Activated CD8-positive, alpha-beta memory T cell treated with anti-CD3 and anti-CD28 coated beads for 48 hours (primary cell): ENCODE measurements at regions not wholly inside any gene's neighbourhood (a gene's known extent, or its start where the extent isn't known, plus 50 kb on each side); places are given as distances from the start of the nearest gene placed in this dataset.

ENCODE experiments used
- DNase-seq, 3 experiments: peaks; one replicate each; pipeline ENCODE4 v3.0.0-alpha.2; 2020; ENCODE audit warnings: low read depth in 2 of 3, low spot score in 2 of 3

DNA sequence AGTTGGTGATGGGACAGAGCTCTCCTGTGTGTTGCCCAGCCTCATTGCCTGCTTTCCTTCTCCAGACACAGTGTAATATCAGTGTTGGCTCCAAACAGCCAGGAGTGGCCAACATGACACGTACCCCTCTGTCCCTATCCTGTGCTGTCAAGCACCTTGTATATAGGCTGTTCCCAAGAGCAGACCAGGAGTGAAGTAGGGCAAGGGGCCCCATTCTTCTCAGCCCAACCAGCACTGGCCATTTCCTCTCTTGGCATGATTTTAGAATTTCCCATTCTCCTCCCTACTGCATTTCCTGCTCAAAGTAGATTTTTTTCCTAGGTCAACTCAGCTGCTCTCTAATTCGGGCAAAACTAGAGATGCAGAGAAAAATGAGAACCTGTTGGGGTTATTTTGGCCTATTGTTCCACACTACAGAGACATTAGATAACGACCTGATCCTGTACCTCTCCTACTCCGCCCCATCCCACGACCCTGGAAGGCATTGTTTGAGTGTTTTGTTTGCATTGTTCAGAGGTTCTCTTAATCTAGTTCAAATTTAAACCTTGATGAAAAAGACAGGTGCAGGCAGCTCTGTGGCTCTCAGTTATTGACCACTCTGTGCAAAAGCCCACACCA, 95.6 kb downstream of the RASSF10 start:
- DNase-seq: no peak

DNA sequence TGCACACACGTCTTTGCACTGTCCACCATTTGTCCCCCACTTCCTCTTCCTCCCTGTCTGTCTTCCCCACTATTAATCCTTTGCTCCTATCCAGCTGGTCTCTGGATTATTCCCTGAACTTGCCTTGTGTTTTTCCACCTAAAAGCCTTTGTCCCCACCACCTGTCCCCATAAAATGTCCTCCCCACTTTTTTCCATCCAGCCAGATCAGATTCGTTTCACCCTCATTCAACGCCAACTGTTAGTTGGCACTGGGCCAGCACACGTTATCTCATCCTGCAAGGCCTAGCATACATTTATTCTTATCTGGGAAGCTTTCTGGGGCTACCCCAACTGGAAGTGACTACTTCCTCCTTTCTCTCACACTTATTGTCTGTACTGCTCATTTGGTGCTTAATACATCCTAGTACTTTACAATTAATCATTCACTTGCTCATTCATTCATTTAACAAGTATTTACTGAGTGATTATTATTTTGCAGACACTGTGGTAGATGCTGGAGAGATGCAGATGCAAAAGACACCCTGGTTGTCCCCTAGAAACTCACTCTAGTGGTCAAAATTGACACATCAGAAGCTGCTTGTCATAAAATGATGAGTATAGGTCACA, 96.2 kb downstream of the RASSF10 start:
- DNase-seq: no peak

- no peak for DNase-seq
Measured at GRCh38 chr11:13107544-13108044, 98.5 kb downstream of the RASSF10 start.

DNA sequence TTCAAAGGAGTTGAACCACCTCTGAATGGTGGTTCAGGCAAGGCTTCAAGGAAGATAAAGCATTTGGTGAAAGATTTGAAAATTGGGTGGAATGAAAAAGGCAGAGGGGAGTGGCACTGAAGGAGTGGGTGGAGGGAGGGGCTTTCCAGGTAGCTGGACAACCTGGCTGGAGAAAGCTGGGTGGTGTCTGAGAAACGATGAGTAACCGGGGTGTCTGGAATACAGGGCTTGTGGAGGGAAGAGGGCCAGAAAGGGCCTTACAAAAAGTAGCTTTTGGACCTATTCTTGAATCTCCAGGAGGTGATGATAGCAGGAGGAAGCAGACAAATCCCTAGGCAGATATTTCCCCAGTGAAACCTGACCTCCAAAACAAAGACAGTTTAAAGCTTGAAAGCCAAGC, 99.3 kb downstream of the RASSF10 start:
- no peak for DNase-seq

DNA sequence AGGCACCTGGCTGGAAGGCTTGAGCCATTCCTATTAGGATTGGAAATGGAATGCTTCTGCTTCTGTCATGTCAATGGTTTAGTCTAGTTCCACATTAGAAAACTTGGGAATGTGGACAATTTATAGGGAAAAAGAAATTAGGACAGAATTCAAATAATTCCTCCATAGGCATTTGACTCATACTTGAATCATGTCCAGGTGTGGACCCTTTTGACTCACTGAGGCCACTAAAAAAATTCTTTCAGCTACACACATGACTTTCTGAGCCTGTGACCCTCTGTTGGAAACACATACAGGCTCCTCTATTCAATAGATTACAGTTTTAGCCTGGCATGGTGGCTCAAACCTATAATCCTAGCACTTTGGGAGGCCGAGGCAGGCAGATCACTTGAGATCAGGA, 100.5 kb downstream of the RASSF10 start:
- DNase-seq: no peak

- DNase-seq: no peak
Measured at GRCh38 chr11:13110145-13110544, 101.0 kb downstream of the RASSF10 start.

- no peak for DNase-seq
Measured at GRCh38 chr11:13110929-13111812, 102.1 kb downstream of the RASSF10 start.

DNA sequence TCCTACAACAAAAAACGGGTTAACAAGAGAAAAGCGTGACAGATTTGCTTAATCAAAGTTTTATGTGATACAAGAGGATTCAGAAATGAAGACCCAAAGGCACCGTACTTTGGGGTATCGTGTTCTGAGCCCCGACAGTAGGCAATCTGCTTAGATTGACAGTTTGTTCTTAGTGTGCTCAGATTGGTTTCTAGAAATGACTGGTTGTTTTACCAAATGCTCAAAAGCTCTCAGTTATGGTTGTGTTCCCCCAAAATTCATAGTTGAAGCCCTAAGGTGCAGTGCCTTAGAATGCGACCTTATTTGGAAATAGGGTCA, 102.7 kb downstream of the RASSF10 start:
- no peak for DNase-seq

DNA sequence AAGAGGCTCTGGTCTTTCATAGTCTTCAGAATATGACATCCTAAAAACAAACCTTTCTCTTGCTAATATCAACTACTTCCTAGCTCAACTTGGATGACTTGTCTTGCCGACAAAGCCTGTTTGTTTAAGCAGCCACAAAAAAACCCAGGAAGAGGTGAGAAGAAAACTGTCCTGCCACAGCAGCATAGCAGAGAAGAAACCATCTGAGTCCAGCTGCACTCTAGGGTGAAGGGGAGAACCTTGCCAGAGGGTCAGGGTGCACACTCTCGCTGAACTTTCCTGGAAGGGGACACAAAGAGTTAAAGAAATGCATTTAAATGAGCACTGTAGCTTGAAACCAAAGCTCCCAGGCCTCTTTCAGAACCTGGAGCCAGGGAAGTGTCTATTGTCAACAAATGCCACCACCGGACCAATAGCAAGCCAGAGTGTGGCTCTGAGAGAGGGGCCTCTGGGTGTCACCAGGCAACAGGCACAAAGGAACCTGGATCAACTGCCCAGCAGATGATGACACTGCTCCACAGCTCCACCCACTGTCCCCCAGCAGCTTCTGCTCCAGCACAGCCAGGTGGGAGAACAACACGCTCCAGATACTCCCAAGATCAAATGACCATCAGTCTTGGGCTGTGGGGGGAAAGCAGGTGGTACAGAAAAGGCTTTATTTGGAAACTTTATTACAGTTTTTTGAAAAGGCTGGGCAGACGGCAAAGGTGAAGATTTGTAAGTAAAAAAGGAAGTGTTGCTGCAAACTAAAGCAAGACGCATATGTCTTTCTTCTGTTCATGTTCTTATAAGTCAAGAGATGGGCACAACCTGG, 105.7 kb downstream of the RASSF10 start:
- no peak for DNase-seq

DNA sequence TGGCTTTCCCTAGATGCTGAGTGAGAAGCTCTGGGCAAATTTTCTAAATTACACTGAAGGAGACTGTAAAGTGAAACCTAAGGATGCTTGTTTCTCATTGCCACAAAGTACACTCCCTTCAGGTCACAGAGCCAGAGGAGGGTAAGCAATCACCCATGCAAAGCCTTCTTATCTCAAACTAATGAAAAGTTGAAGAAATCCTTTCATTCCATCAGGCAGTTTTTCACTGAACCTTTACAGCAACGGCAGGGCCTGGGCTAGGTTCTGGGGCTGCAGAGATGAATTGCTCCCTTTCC, 106.2 kb downstream of the RASSF10 start:
- DNase-seq: no peak

GRCh38 chr11:13116491-13116890, 107.4 kb downstream of the RASSF10 start:
- no peak for DNase-seq

GRCh38 chr11:13117344-13117743, 108.2 kb downstream of the RASSF10 start:
- no peak for DNase-seq

DNA sequence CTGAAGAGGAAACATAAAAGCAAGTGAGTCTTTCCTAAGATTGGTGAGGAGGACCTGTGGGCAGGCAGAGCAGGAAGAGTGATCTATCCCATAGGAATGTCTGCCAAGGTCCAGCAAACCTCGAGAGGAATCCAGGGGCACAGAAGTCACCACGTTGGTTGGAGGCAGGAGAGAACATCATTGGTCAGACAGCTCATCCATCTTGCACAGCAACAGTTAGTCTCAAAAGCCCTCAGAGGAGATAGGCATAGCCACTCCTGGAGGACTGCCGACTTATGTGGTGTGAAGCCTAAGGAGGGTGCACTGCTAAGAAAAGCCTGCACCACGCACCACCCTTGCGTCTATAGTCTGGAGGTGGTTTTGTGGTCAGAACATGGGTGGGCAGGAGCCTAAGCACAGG, 109.1 kb downstream of the RASSF10 start:
- DNase-seq: no peak

- DNase-seq: no peak
Measured at GRCh38 chr11:13118650-13119049, 109.5 kb downstream of the RASSF10 start.

GRCh38 chr11:13119361-13119760, 110.2 kb downstream of the RASSF10 start:
- DNase-seq: no peak

DNA sequence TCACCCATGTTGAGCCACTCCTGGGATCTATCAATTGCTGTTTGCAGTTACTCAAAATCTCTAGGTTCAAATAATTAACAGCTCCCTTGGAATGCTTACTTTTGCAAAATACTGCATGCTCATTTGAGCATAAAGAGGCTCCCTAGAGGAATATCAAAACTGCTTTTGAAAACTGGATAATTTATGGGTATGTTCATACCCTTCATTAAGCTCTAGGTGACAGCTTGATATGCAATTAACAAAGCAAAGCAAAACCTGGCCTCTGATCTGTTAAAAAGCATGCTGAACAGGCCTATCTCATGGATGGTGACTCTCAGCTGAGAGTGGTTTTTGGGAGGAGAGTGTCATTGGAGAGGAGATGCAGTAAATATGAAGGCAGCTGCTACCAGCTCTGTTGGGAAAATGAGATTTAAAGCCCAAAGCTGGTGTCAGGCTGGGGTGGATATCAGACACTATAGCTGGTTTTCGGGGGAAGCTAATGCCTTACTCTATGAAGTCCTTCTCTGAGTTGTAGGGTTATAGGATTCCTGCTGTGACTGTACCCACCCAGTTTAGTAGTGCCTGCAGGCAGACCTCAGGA, 110.9 kb downstream of the RASSF10 start:
- no peak for DNase-seq

GRCh38 chr11:13120691-13121090, 111.6 kb downstream of the RASSF10 start:
- DNase-seq: no peak

- no peak for DNase-seq
Measured at GRCh38 chr11:13126430-13126829, 117.3 kb downstream of the RASSF10 start.

GRCh38 chr11:13127161-13127560, 118.0 kb downstream of the RASSF10 start:
- no peak for DNase-seq

GRCh38 chr11:13128354-13128753, 119.2 kb downstream of the RASSF10 start:
- no peak for DNase-seq

GRCh38 chr11:13134066-13134465, 125.0 kb downstream of the RASSF10 start:
- DNase-seq: no peak
